Gastrocnemius medialis (tissue), 4 donors: ENCODE measurements at regions not wholly inside any gene's neighbourhood (a gene's known extent, or its start where the extent isn't known, plus 50 kb on each side); places are given as distances from the start of the nearest gene placed in this dataset.

Experiments used
- CTCF ChIP-seq, 5 experiments: fragments of 450-650 bp in 3 of 5; fragments of 200-600 bp in 2 of 5; sonication (generic) in 2 of 5; IDR thresholded peaks in 4 of 5; conservative IDR thresholded peaks in 1 of 5; 1 replicate in 4 of 5; 2 replicates in 1 of 5; pipeline ENCODE4 v1.5.1; 2016 to 2019; ENCODE audit warnings: antibody characterized with exemption in 5 of 5, mild to moderate bottlenecking in 3 of 5, moderate library complexity in 3 of 5
- POLR2A ChIP-seq, 2 donors: fragments of 450-650 bp; IDR thresholded peaks; one replicate each; pipeline ENCODE4 v1.6.1; 2017; ENCODE audit warnings: antibody characterized with exemption in 2 of 2, mild to moderate bottlenecking in 2 of 2, moderate library complexity in 2 of 2

GRCh38 chr15:69508659-69509058, 56.0 kb downstream of the RPLP1 start:
- no peak for TF ChIP-seq CTCF (IDR thresholded peaks at IDR 0.05 in 4 of 5, conservative IDR thresholded peaks at IDR 0.05 in 1 of 5)
- no peak for TF ChIP-seq POLR2A (IDR thresholded peaks at IDR 0.05)
